Gastrocnemius medialis (tissue), 4 donors: ENCODE measurements at regions not wholly inside any gene's neighbourhood (a gene's known extent, or its start where the extent isn't known, plus 50 kb on each side); places are given as distances from the start of the nearest gene placed in this dataset.

Experiments used
- ATAC-seq, 2 donors: fragments of 150-250 bp; one replicate each; pipeline ENCODE4 v1.9.1; 2016
- DNase-seq, 2 donors: peaks; one replicate each; pipeline ENCODE4 v3.0.0-alpha.2; 2019
- H3K27ac ChIP-seq, 4 donors: fragments of 200-600 bp; sonication (generic); 1 replicate in 1 of 4; 2 replicates in 3 of 4; pipeline ENCODE4 v1.5.1; 2016 to 2018; ENCODE audit warnings: mild to moderate bottlenecking in 2 of 4, moderate library complexity in 1 of 4
- H3K27me3 ChIP-seq, 3 donors: fragments of 200-600 bp; sonication (generic) in 2 of 3; 1 replicate in 1 of 3; 2 replicates in 2 of 3; pipeline versions ENCODE4 v1.5.1 to v1.6.0; 2016 to 2019; ENCODE audit warnings: mild to moderate bottlenecking in 1 of 3, moderate library complexity in 1 of 3
- H3K36me3 ChIP-seq, 2 donors: fragments of 200-600 bp; sonication (generic) in 1 of 2; one replicate each; pipeline ENCODE4 v1.5.1; 2017 to 2018
- H3K4me1 ChIP-seq, 2 donors: fragments of 200-600 bp; sonication (generic) in 1 of 2; one replicate each; pipeline ENCODE4 v1.5.1; 2016 to 2017; ENCODE audit warnings: mild to moderate bottlenecking in 2 of 2
- H3K4me3 ChIP-seq, 4 donors: fragments of 200-600 bp; sonication (generic) in 3 of 4; 1 replicate in 1 of 4; 2 replicates in 3 of 4; pipeline ENCODE4 v1.5.1; 2016 to 2019; ENCODE audit warnings: mild to moderate bottlenecking in 2 of 4
- H3K9me3 ChIP-seq, 3 donors: fragments of 200-600 bp; sonication (generic) in 2 of 3; 1 replicate in 1 of 3; 2 replicates in 2 of 3; pipeline ENCODE4 v1.5.1; 2016 to 2019
- CTCF ChIP-seq, 5 experiments: fragments of 450-650 bp in 3 of 5; fragments of 200-600 bp in 2 of 5; sonication (generic) in 2 of 5; IDR thresholded peaks in 4 of 5; conservative IDR thresholded peaks in 1 of 5; 1 replicate in 4 of 5; 2 replicates in 1 of 5; pipeline ENCODE4 v1.5.1; 2016 to 2019; ENCODE audit warnings: antibody characterized with exemption in 5 of 5, mild to moderate bottlenecking in 3 of 5, moderate library complexity in 3 of 5
- POLR2A ChIP-seq, 2 donors: fragments of 450-650 bp; IDR thresholded peaks; one replicate each; pipeline ENCODE4 v1.6.1; 2017; ENCODE audit warnings: antibody characterized with exemption in 2 of 2, mild to moderate bottlenecking in 2 of 2, moderate library complexity in 2 of 2
- in situ Hi-C, 4 donors: fragments of 200-750 bp; cut with MboI; loops; one replicate each; pipeline versions ENCODE4 v1.15.0 to v1.8.0; 2017; ENCODE audit warnings: low sequenced_read_pairs in 4 of 4
- intact Hi-C: fragments of 100-400 bp; cut with DNase I; formaldehyde crosslinking; loops from one replicate; pipeline ENCODE4 v1.15.1; 2023; ENCODE audit warnings: low total_unique reads

- TF ChIP-seq POLR2A (IDR thresholded peaks at IDR 0.05) = no peak
- no peak for TF ChIP-seq CTCF (IDR thresholded peaks at IDR 0.05 in 4 of 5, conservative IDR thresholded peaks at IDR 0.05 in 1 of 5)
- no peaks in the 10 kb centered on the region for H3K4me1 ChIP-seq
- in situ Hi-C loops (loop anchor here in 2 of 4 donors (10.0 to 25.0 kb wide), 3 partner anchors 1384 to 1621 kb away; no protein-coding TSS in a partner anchor), intact Hi-C loops (no loop called here)
- no peak overlapping the region for H3K4me3 ChIP-seq
- H3K36me3 ChIP-seq = no peaks in the 10 kb centered on the region
- H3K27ac ChIP-seq = no peak overlapping the region
- no peaks in the 10 kb centered on the region for H3K27me3 ChIP-seq
- ATAC-seq (no peak), DNase-seq (no peak)
- no peaks in the 10 kb centered on the region for H3K9me3 ChIP-seq
Measured at GRCh38 chr3:20503394-20504082, 317.5 kb upstream of the SGO1 start.

- Histone ChIP-seq H3K4me3 (no peak overlapping the region), H3K9me3 (no peaks in the 10 kb centered on the region), H3K36me3 (no peaks in the 10 kb centered on the region), H3K27me3 (no peaks in the 10 kb centered on the region), H3K27ac (no peak overlapping the region), H3K4me1 (no peaks in the 10 kb centered on the region)
- no peak for ATAC-seq
- DNase-seq = no peak
- intact Hi-C loops (no loop called here), in situ Hi-C loops (no loop called here)
- no peak for TF ChIP-seq CTCF (IDR thresholded peaks at IDR 0.05 in 4 of 5, conservative IDR thresholded peaks at IDR 0.05 in 1 of 5)
- no peak for TF ChIP-seq POLR2A (IDR thresholded peaks at IDR 0.05)
Measured at GRCh38 chr3:20490996-20491395, 305.0 kb upstream of the SGO1 start.

GRCh38 chr3:20488151-20488550, 302.1 kb upstream of the SGO1 start:
- peaks cover 0 to 4% (median 0%) of the 10 kb centered on the region in 3 donors for H3K9me3 ChIP-seq
- no peaks in the 10 kb centered on the region for H3K27me3 ChIP-seq
- TF ChIP-seq CTCF (IDR thresholded peaks at IDR 0.05 in 4 of 5, conservative IDR thresholded peaks at IDR 0.05 in 1 of 5) (no peak), POLR2A (IDR thresholded peaks at IDR 0.05) (no peak)
- intact Hi-C loops = no loop called here
- no peaks in the 10 kb centered on the region for H3K4me1 ChIP-seq
- ATAC-seq = no peak
- no peak for DNase-seq
- in situ Hi-C loops = no loop called here
- H3K36me3 ChIP-seq = no peaks in the 10 kb centered on the region
- H3K27ac ChIP-seq = no peak overlapping the region
- H3K4me3 ChIP-seq = no peak overlapping the region

- in situ Hi-C loops = no loop called here
- no peak for DNase-seq
Measured at GRCh38 chr3:20484126-20484525, 298.1 kb upstream of the SGO1 start.

More at GRCh38 chr3:20484126-20484525, 298.1 kb upstream of the SGO1 start:
- H3K27ac ChIP-seq = no peak overlapping the region
- H3K36me3 ChIP-seq = no peaks in the 10 kb centered on the region
- no peaks in the 10 kb centered on the region for H3K27me3 ChIP-seq
- intact Hi-C loops = no loop called here
- H3K9me3 ChIP-seq = peaks cover 0 to 4% (median 0%) of the 10 kb centered on the region in 3 donors
- no peak for ATAC-seq
- no peak overlapping the region for H3K4me3 ChIP-seq
- no peak for TF ChIP-seq CTCF (IDR thresholded peaks at IDR 0.05 in 4 of 5, conservative IDR thresholded peaks at IDR 0.05 in 1 of 5)
- TF ChIP-seq POLR2A (IDR thresholded peaks at IDR 0.05) = no peak
- H3K4me1 ChIP-seq = no peaks in the 10 kb centered on the region
